ENCODE measurements at regions not wholly inside any gene's neighbourhood (a gene's known extent, or its start where the extent isn't known, plus 50 kb on each side); places are given as distances from the start of the nearest gene placed in this dataset.

GRCh38 chr17:68771867-68772515 is 170.8 kb upstream of the FAM20A start:
- TF ChIP-seq EGR1 (IDR thresholded peaks at IDR 0.05), result no peak
- TF ChIP-seq RAD21 (IDR thresholded peaks at IDR 0.05; ENCODE audit: low read depth), result peak; percentile 57

- no peak for TF ChIP-seq EGR1 (IDR thresholded peaks at IDR 0.05)
- no peak for TF ChIP-seq MAX (IDR thresholded peaks at IDR 0.05)
- no peak for TF ChIP-seq TEAD4 (IDR thresholded peaks at IDR 0.05)
- TF ChIP-seq CREB1 (IDR thresholded peaks at IDR 0.05; ENCODE audit: low read depth), result no peak
- no peak for TF ChIP-seq ZBTB7A (IDR thresholded peaks at IDR 0.05; ENCODE audit: low read depth)
- no peak for TF ChIP-seq REST (IDR thresholded peaks at IDR 0.05; ENCODE audit: low read depth)
These were observed 167.6 kb upstream of the FAM20A start for GRCh38 chr17:68768804-68769203.

GRCh38 chr17:68766640-68767039 is 165.5 kb upstream of the FAM20A start:
- TF ChIP-seq RAD21 (IDR thresholded peaks at IDR 0.05; ENCODE audit: low read depth), result no peak
- no peak for TF ChIP-seq TCF12 (IDR thresholded peaks at IDR 0.05; ENCODE audit: low read depth)
- no peak for TF ChIP-seq EGR1 (IDR thresholded peaks at IDR 0.05)
- no peak for TF ChIP-seq USF1 (IDR thresholded peaks at IDR 0.05)
- TF ChIP-seq REST (IDR thresholded peaks at IDR 0.05; ENCODE audit: low read depth), result no peak
- TF ChIP-seq FOXM1 (IDR thresholded peaks at IDR 0.05; ENCODE audit: borderline replicate concordance, low read depth), result no peak
- no peak for TF ChIP-seq YY1 (IDR thresholded peaks at IDR 0.05; ENCODE audit: low read depth)
- no peak for TF ChIP-seq TEAD4 (IDR thresholded peaks at IDR 0.05)
- TF ChIP-seq TAF1 (IDR thresholded peaks at IDR 0.05; ENCODE audit: low read depth), result no peak
- no peak for TF ChIP-seq CREB1 (IDR thresholded peaks at IDR 0.05; ENCODE audit: low read depth)

- TF ChIP-seq ZBTB7A (IDR thresholded peaks at IDR 0.05; ENCODE audit: low read depth) (no peak), YY1 (IDR thresholded peaks at IDR 0.05; ENCODE audit: low read depth) (no peak), TAF1 (IDR thresholded peaks at IDR 0.05; ENCODE audit: low read depth) (no peak), RAD21 (IDR thresholded peaks at IDR 0.05; ENCODE audit: low read depth) (no peak), CEBPB (IDR thresholded peaks at IDR 0.05) (no peak), USF1 (IDR thresholded peaks at IDR 0.05) (no peak), CREB1 (IDR thresholded peaks at IDR 0.05; ENCODE audit: low read depth) (no peak), MAX (IDR thresholded peaks at IDR 0.05) (no peak), FOXM1 (IDR thresholded peaks at IDR 0.05; ENCODE audit: borderline replicate concordance, low read depth) (no peak), EP300 (IDR thresholded peaks at IDR 0.05; ENCODE audit: borderline replicate concordance) (no peak), TCF12 (IDR thresholded peaks at IDR 0.05; ENCODE audit: low read depth) (no peak), NFIC (IDR thresholded peaks at IDR 0.05) (no peak), EGR1 (IDR thresholded peaks at IDR 0.05) (no peak), REST (IDR thresholded peaks at IDR 0.05; ENCODE audit: low read depth) (no peak)
These were observed 162.4 kb upstream of the FAM20A start for GRCh38 chr17:68763562-68763961.

GRCh38 chr17:68762911-68763310 is 161.7 kb upstream of the FAM20A start:
- no peak for TF ChIP-seq REST (IDR thresholded peaks at IDR 0.05; ENCODE audit: low read depth)
- no peak for TF ChIP-seq EP300 (IDR thresholded peaks at IDR 0.05; ENCODE audit: borderline replicate concordance)
- no peak for TF ChIP-seq FOXM1 (IDR thresholded peaks at IDR 0.05; ENCODE audit: borderline replicate concordance, low read depth)
- no peak for TF ChIP-seq TCF12 (IDR thresholded peaks at IDR 0.05; ENCODE audit: low read depth)
- no peak for TF ChIP-seq TEAD4 (IDR thresholded peaks at IDR 0.05)
- no peak for TF ChIP-seq EGR1 (IDR thresholded peaks at IDR 0.05)
- TF ChIP-seq RAD21 (IDR thresholded peaks at IDR 0.05; ENCODE audit: low read depth), result no peak
- no peak for TF ChIP-seq CREB1 (IDR thresholded peaks at IDR 0.05; ENCODE audit: low read depth)
- no peak for TF ChIP-seq USF1 (IDR thresholded peaks at IDR 0.05)
- no peak for TF ChIP-seq TAF1 (IDR thresholded peaks at IDR 0.05; ENCODE audit: low read depth)
- TF ChIP-seq MAX (IDR thresholded peaks at IDR 0.05), result no peak
- TF ChIP-seq CEBPB (IDR thresholded peaks at IDR 0.05), result no peak
- no peak for TF ChIP-seq NFIC (IDR thresholded peaks at IDR 0.05)
- TF ChIP-seq ZBTB7A (IDR thresholded peaks at IDR 0.05; ENCODE audit: low read depth), result no peak
- TF ChIP-seq YY1 (IDR thresholded peaks at IDR 0.05; ENCODE audit: low read depth), result no peak

Data from Ishikawa (cell line).